Endothelial cell of umbilical vein (primary cell): ENCODE measurements at regions not wholly inside any gene's neighbourhood (a gene's known extent, or its start where the extent isn't known, plus 50 kb on each side); places are given as distances from the start of the nearest gene placed in this dataset.

Experiments used
- BruUV-seq: library from RNA; stranded (reverse); fragments of 400-500 nt; replicated peaks from 2 replicates; lab custom pipeline; 2021; lab: Mats Ljungman, UMichigan
- CTCF ChIA-PET: fragments of 300-600, 350-600 bp; sonication (Branson Sonifier 250); formaldehyde crosslinking; loops from one replicate; lab custom pipeline; 2021; ENCODE audit warnings: antibody characterized with exemption, inconsistent platforms; lab: Charles Lee
- POLR2A ChIA-PET: fragments of 300-600, 350-600 bp; sonication (Branson Sonifier 250); formaldehyde crosslinking; loops from one replicate; lab custom pipeline; 2021; ENCODE audit warnings: antibody characterized with exemption, inconsistent platforms; lab: Charles Lee
- DNase-seq: peaks from one replicate; pipeline ENCODE4 v3.0.0-alpha.2; 2011; ENCODE audit warnings: low read depth, low spot score
- FAIRE-seq: peaks from 2 replicates; lab custom pipeline; 2011; peaks lifted over from hg19 to GRCh38; lab: Jason Lieb, UNC
- H2AFZ ChIP-seq: 2 replicates; pipeline ENCODE4 v1.6.0; 2012; ENCODE audit warnings: low read depth, low read length, control low read depth, inconsistent platforms
- H3K27ac ChIP-seq: 2 replicates; pipeline ENCODE4 v1.5.1; 2011; ENCODE audit warnings: low read depth, mild to moderate bottlenecking, control low read depth, low read length, moderate library complexity; ENCODE audit not compliant: insufficient read depth
- H3K27me3 ChIP-seq, 2 experiments: 2 replicates each; pipeline versions ENCODE4 v1.6.0 to v1.6.1; 2011; ENCODE audit warnings: low read length in 2 of 2, mixed read lengths in 1 of 2; ENCODE audit not compliant: control insufficient read depth in 2 of 2, insufficient read depth in 2 of 2
- H3K36me3 ChIP-seq, 2 experiments: 2 replicates in 1 of 2; 3 replicates in 1 of 2; pipeline ENCODE4 v1.5.1; 2011; ENCODE audit warnings: low read length in 2 of 2, mild to moderate bottlenecking in 1 of 2, moderate library complexity in 1 of 2; ENCODE audit not compliant: control insufficient read depth in 2 of 2, insufficient read depth in 2 of 2; ENCODE audit errors: extremely low read depth in 1 of 2
- H3K4me1 ChIP-seq: 3 replicates; pipeline ENCODE4 v1.5.1; 2011; ENCODE audit warnings: mild to moderate bottlenecking, low read length; ENCODE audit not compliant: control insufficient read depth, insufficient read depth; ENCODE audit errors: extremely low read depth
- H3K4me2 ChIP-seq: 2 replicates; pipeline ENCODE4 v1.6.1; 2011; ENCODE audit warnings: low read length, control low read depth, mixed read lengths; ENCODE audit not compliant: insufficient read depth
- H3K4me3 ChIP-seq, 3 experiments: fragments of 200-600 bp in 1 of 3; sonication (generic), shearing (Covaris generic) in 1 of 3; replicated peaks in 1 of 3; 2 replicates each; pipeline ENCODE4 v1.5.1; 2011 to 2016; ENCODE audit warnings: control low read depth in 3 of 3, low read length in 3 of 3, mild to moderate bottlenecking in 2 of 3, inconsistent platforms in 1 of 3, low read depth in 1 of 3, moderate library complexity in 1 of 3; ENCODE audit not compliant: insufficient read depth in 1 of 3
- H3K79me2 ChIP-seq: 2 replicates; pipeline ENCODE4 v1.6.0; 2012; ENCODE audit warnings: low read length, inconsistent platforms; ENCODE audit not compliant: control insufficient read depth, insufficient read depth
- H3K9ac ChIP-seq: replicated peaks from 2 replicates; pipeline ENCODE3; 2011; ENCODE audit warnings: low read length, control low read depth; ENCODE audit not compliant: insufficient read depth; ENCODE audit errors: extremely low read depth
- H3K9me1 ChIP-seq: replicated peaks from 3 replicates; pipeline ENCODE4 v1.6.0; 2011; ENCODE audit warnings: mild to moderate bottlenecking, low read length; ENCODE audit not compliant: control insufficient read depth, insufficient read depth; ENCODE audit errors: extremely low read depth
- H3K9me3 ChIP-seq: replicated peaks from 2 replicates; pipeline ENCODE4 v1.5.1; 2012; ENCODE audit warnings: low read length, inconsistent platforms; ENCODE audit not compliant: control insufficient read depth, insufficient read depth
- H4K20me1 ChIP-seq: replicated peaks from 2 replicates; pipeline ENCODE3; 2011; ENCODE audit warnings: mild to moderate bottlenecking, low read length; ENCODE audit not compliant: control insufficient read depth, insufficient read depth; ENCODE audit errors: extremely low read depth
- EZH2 ChIP-seq: IDR thresholded peaks from 2 replicates; pipeline ENCODE4 v1.6.1; 2012; ENCODE audit warnings: borderline replicate concordance, low read depth, mild to moderate bottlenecking, moderate library complexity, low read length, inconsistent platforms; ENCODE audit not compliant: severe bottlenecking
- FOS ChIP-seq: IDR thresholded peaks from 2 replicates; pipeline ENCODE4 v1.6.1; 2011; ENCODE audit warnings: mild to moderate bottlenecking, low read length, moderate library complexity, borderline replicate concordance; ENCODE audit not compliant: insufficient read depth
- JUN ChIP-seq: IDR thresholded peaks from 2 replicates; pipeline ENCODE4 v1.6.1; 2011; ENCODE audit warnings: borderline replicate concordance, low read depth; ENCODE audit not compliant: insufficient read length, insufficient read depth
- MYC ChIP-seq: IDR thresholded peaks from one replicate; pipeline ENCODE4 v1.6.1; 2011; ENCODE audit warnings: mild to moderate bottlenecking, low read depth, low read length
- POLR2A ChIP-seq: IDR thresholded peaks from 2 replicates; pipeline ENCODE4 v1.6.1; 2012; ENCODE audit warnings: low read depth, mild to moderate bottlenecking, control low read depth, low read length
- dilution Hi-C: fragments of 300-500 bp; cut with MboI; formaldehyde crosslinking; loops from one replicate; pipeline ENCODE4 v1.15.0; 2019; ENCODE audit warnings: low sequenced_read_pairs; ENCODE audit not compliant: extremely low pct_ligation_motif_present
- intact Hi-C: fragments of 100-400 bp; cut with micrococcal nuclease; formaldehyde crosslinking; loops from one replicate; pipeline ENCODE4 v1.10.0; 2022
- TF ChIP-seq, protein P1 (sequence below), 2 donors: IDR thresholded peaks; 1 replicate in 1 of 2; 2 replicates in 1 of 2; pipeline ENCODE4 v1.5.1; 2011; ENCODE audit warnings: low read length in 2 of 2, mild to moderate bottlenecking in 2 of 2, moderate library complexity in 2 of 2, control low read depth in 1 of 2, inconsistent platforms in 1 of 2, low read depth in 1 of 2; ENCODE audit not compliant: insufficient read depth in 1 of 2; ENCODE audit errors: extremely low read depth in 1 of 2
- TF ChIP-seq, protein P2 (sequence below): IDR thresholded peaks from 2 replicates; pipeline ENCODE4 v1.6.1; 2011; ENCODE audit not compliant: insufficient read depth, insufficient read length

DNA sequence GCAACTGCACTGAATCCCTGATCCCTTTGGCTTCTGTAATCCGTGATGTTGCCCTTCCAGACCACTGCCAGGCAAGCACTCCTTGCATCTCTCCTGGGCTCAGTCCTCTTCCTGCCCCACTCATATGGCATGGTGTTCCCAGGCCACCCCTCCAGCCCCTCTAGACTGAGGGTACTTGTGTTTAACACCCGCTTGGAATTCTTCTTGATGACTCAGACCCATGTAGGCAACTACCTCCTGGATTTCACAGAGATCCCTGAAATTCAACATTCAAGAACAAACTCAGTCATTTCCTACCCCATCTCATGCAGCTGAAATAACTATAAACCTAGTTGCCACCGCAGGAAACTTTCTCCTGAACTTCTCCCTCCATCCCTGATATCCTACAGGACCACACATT is 541.9 kb upstream of the CDH11 start:
- dilution Hi-C loops = no loop called here
- Histone ChIP-seq H3K4me2 (no peak overlapping the region), H3K9me1 (no peaks in the 10 kb centered on the region), H3K4me3 (no peak overlapping the region), H4K20me1 (no peaks in the 10 kb centered on the region), H3K27me3 (no peaks in the 10 kb centered on the region), H3K36me3 (no peaks in the 10 kb centered on the region), H3K4me1 (peaks cover 8% of the 10 kb centered on the region), H2AFZ (no peak overlapping the region), H3K27ac (no peak overlapping the region), H3K9me3 (no peaks in the 10 kb centered on the region), H3K9ac (no peak overlapping the region), H3K79me2 (no peaks in the 10 kb centered on the region)
- CTCF ChIA-PET = no interaction called here
- TF ChIP-seq MYC (no peak), POLR2A (no peak)
- TF ChIP-seq, protein P1, sequence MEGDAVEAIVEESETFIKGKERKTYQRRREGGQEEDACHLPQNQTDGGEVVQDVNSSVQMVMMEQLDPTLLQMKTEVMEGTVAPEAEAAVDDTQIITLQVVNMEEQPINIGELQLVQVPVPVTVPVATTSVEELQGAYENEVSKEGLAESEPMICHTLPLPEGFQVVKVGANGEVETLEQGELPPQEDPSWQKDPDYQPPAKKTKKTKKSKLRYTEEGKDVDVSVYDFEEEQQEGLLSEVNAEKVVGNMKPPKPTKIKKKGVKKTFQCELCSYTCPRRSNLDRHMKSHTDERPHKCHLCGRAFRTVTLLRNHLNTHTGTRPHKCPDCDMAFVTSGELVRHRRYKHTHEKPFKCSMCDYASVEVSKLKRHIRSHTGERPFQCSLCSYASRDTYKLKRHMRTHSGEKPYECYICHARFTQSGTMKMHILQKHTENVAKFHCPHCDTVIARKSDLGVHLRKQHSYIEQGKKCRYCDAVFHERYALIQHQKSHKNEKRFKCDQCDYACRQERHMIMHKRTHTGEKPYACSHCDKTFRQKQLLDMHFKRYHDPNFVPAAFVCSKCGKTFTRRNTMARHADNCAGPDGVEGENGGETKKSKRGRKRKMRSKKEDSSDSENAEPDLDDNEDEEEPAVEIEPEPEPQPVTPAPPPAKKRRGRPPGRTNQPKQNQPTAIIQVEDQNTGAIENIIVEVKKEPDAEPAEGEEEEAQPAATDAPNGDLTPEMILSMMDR (IDR thresholded peaks at IDR 0.05; ENCODE audit: extremely low read depth in 1 of 2, insufficient read depth in 1 of 2, low read depth in 1 of 2, low read length in 2 of 2) = no peak
- intact Hi-C loops = no loop called here
- DNase-seq = no peak
- POLR2A ChIA-PET = no interaction called here
- no peak for FAIRE-seq
- no TSS peak for BruUV-seq

DNA sequence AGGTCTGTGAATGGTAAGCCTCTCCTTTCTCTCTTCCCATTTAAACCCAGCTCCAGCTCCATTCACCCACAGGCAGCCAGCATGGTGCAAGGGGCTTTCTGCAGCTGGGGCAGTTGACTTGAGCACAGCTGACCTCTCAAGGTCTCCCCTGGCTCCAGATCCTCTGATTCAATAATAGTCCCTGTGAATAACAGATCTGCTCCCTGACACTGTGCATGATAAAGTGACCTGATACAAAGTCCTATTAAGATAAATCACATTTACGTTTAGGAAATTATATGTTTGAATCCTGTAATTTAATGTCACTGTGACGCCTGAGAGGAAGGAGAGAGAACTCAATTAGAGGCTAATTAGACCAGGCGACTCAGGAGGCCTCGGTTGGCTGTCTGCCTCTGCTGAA is 540.4 kb upstream of the CDH11 start:
- intact Hi-C loops (no loop called here), dilution Hi-C loops (no loop called here)

More for the DNA sequence above, 540.4 kb upstream of the CDH11 start:
- Histone ChIP-seq H3K4me1 (peaks cover 18% of the 10 kb centered on the region), H2AFZ (no peak overlapping the region), H3K9ac (no peak overlapping the region), H3K4me3 (no peak overlapping the region), H3K79me2 (no peaks in the 10 kb centered on the region), H3K27me3 (no peaks in the 10 kb centered on the region), H3K4me2 (no peak overlapping the region), H4K20me1 (no peaks in the 10 kb centered on the region), H3K9me1 (no peaks in the 10 kb centered on the region), H3K9me3 (no peaks in the 10 kb centered on the region), H3K36me3 (no peaks in the 10 kb centered on the region), H3K27ac (no peak overlapping the region)
- POLR2A ChIA-PET = no interaction called here
- CTCF ChIA-PET = no interaction called here
- TF ChIP-seq MYC (no peak), JUN (no peak), EZH2 (no peak), FOS (no peak)
- TF ChIP-seq, protein P2, sequence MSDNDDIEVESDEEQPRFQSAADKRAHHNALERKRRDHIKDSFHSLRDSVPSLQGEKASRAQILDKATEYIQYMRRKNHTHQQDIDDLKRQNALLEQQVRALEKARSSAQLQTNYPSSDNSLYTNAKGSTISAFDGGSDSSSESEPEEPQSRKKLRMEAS = no peak
- no peak for FAIRE-seq
- DNase-seq = no peak
- BruUV-seq = no TSS peak
